ENCODE measurements at regions not wholly inside any gene's neighbourhood (a gene's known extent, or its start where the extent isn't known, plus 50 kb on each side); places are given as distances from the start of the nearest gene placed in this dataset.

- DNase-seq: no peak
- Histone ChIP-seq H3K27me3 (no peaks in the 10 kb centered on the region), H3K9me3 (no peaks in the 10 kb centered on the region), H3K4me3 (no peak overlapping the region), H3K27ac (no peak overlapping the region), H3K4me1 (no peaks in the 10 kb centered on the region), H3K36me3 (no peaks in the 10 kb centered on the region)
- intact Hi-C loops (cut with DNase I): no loop called here
- no peak for FAIRE-seq
- TF ChIP-seq CTCF (IDR thresholded peaks at IDR 0.05): no peak
- WGBS, 2 donors: 52 to 74% methylated on average over 3 of the region's 3 CpGs
- no peak for ATAC-seq
Observed at GRCh38 chr6:76892542-76892941, 570.7 kb downstream of the HTR1B start.

- ATAC-seq (no peak), DNase-seq (no peak)
- no peaks in the 10 kb centered on the region for H3K9me3 ChIP-seq
Observed at GRCh38 chr6:76888351-76888750, 574.9 kb downstream of the HTR1B start.

DNA sequence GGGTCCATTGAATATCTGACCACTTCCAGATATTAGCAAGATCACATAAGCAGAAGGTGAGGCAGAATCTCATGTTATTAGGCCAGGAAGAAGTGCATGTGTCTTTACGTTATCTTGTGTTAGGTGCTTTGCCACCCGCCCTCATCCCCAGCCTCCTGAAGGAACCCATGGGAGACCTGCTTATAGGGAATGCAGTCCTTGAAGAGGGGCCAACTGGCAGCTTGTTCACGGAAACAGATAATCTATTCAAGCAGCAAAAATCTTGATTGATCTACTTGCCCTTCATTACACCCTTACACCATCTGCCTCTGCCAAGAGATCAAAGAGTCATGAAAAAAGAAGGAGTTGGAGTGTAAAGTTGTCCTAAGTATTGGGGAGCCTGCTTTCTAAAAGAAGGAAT lies 576.4 kb downstream of the HTR1B start:
- no peak for FAIRE-seq
- no peak for TF ChIP-seq CTCF (IDR thresholded peaks at IDR 0.05)
- Histone ChIP-seq H3K27ac (no peak overlapping the region), H3K9me3 (no peaks in the 10 kb centered on the region), H3K4me1 (peaks cover 0 to 10% (median 4%) of the 10 kb centered on the region in 3 donors), H3K27me3 (no peaks in the 10 kb centered on the region), H3K36me3 (no peaks in the 10 kb centered on the region), H3K4me3 (no peak overlapping the region)
- 47 to 48% methylated on average over 3 of the region's 3 CpGs for whole genome bisulfite sequencing, 2 donors
- peak in 3 of 4 donors; percentile 31 to 67 (median 41) for ATAC-seq
- intact Hi-C loops (cut with DNase I): no loop called here
- no peak for DNase-seq

More at GRCh38 chr6:76888351-76888750, 574.9 kb downstream of the HTR1B start:
- intact Hi-C loops (cut with DNase I): no loop called here
- Histone ChIP-seq H3K27me3 (no peaks in the 10 kb centered on the region), H3K36me3 (no peaks in the 10 kb centered on the region), H3K4me1 (peaks cover 0 to 10% (median 4%) of the 10 kb centered on the region in 3 donors), H3K4me3 (no peak overlapping the region), H3K27ac (no peak overlapping the region)
- no peak for TF ChIP-seq CTCF (IDR thresholded peaks at IDR 0.05)
- FAIRE-seq: no peak

- H3K4me1 ChIP-seq: peaks cover 0 to 10% (median 4%) of the 10 kb centered on the region in 3 donors
- no peaks in the 10 kb centered on the region for H3K36me3 ChIP-seq
- H3K27me3 ChIP-seq: no peaks in the 10 kb centered on the region
- no peak overlapping the region for H3K27ac ChIP-seq
- no peak overlapping the region for H3K4me3 ChIP-seq
- intact Hi-C loops (cut with DNase I): no loop called here
- DNase-seq: no peak
- WGBS, 2 donors: 38 to 49% methylated on average over 2 of the region's 2 CpGs
- no peak for TF ChIP-seq CTCF (IDR thresholded peaks at IDR 0.05)
- H3K9me3 ChIP-seq: no peaks in the 10 kb centered on the region
- no peak for FAIRE-seq
- peak; percentile 56 to 70 (median 65) for ATAC-seq
Observed at GRCh38 chr6:76885861-76886301, 577.4 kb downstream of the HTR1B start.

- Histone ChIP-seq H3K27ac (no peak overlapping the region), H3K27me3 (no peaks in the 10 kb centered on the region), H3K9me3 (no peaks in the 10 kb centered on the region), H3K4me1 (peaks cover 0 to 5% (median 0%) of the 10 kb centered on the region in 3 donors), H3K36me3 (no peaks in the 10 kb centered on the region), H3K4me3 (no peak overlapping the region)
- ATAC-seq (no peak), DNase-seq (no peak), FAIRE-seq (no peak)
- intact Hi-C loops (cut with DNase I): no loop called here
- no peak for TF ChIP-seq CTCF (IDR thresholded peaks at IDR 0.05)
- 48 to 92% methylated on average over 1 of the region's 1 CpG for WGBS, 2 donors
Observed at GRCh38 chr6:76881414-76881813, 581.9 kb downstream of the HTR1B start.
